K562 (cell line): ENCODE measurements at regions not wholly inside any gene's neighbourhood (a gene's known extent, or its start where the extent isn't known, plus 50 kb on each side); places are given as distances from the start of the nearest gene placed in this dataset.

Experiments used
- ATAC-seq: fragments of 200-7000 bp; cut with Tn5 transposase; 3 replicates; pipeline ENCODE4 v1.9.1; 2020; ENCODE audit warnings: moderate library complexity
- BruUV-seq: library from RNA; stranded (reverse); fragments of 400-500 nt; replicated peaks from 2 replicates; lab custom pipeline; 2021; lab: Mats Ljungman, UMichigan
- CTCF ChIA-PET: fragments of 300-600 bp; formaldehyde crosslinking; extraction: SDS; loops from one replicate; lab custom pipeline; 2021; ENCODE audit warnings: low intra/inter-chr PET ratio; lab: Yijun Ruan, JAX
- POLR2A ChIA-PET: fragments of 300-600, 350-650 bp; sonication (Branson Sonifier 250); formaldehyde crosslinking; extraction: SDS; loops from one replicate; lab custom pipeline; 2021; ENCODE audit warnings: antibody characterized with exemption, inconsistent platforms; lab: Yijun Ruan, JAX
- DNase-seq, 4 experiments: peaks; one replicate each; pipeline versions ENCODE4 v3.0.0 to v3.0.0-alpha.2; 2011 to 2018; ENCODE audit warnings: low spot score in 3 of 4, mixed read lengths in 3 of 4; ENCODE audit errors: extremely low read depth in 1 of 4
- FAIRE-seq: peaks from 2 replicates; lab custom pipeline; 2011; peaks lifted over from hg19 to GRCh38; lab: Jason Lieb, UNC
- H2AFZ ChIP-seq: 2 replicates; pipeline ENCODE4 v1.6.0; 2011; ENCODE audit warnings: low read depth, low read length, control low read depth, inconsistent platforms
- H3K27ac ChIP-seq: fragments of 200-600 bp; 3 replicates; pipeline ENCODE4 v1.8.0; 2011; ENCODE audit warnings: low read depth, mild to moderate bottlenecking, control low read depth, inconsistent platforms, low read length, moderate library complexity, mixed read lengths; ENCODE audit errors: extremely low read depth
- H3K27me3 ChIP-seq, 2 experiments: fragments of 300-600 bp in 1 of 2; 2 replicates in 1 of 2; 3 replicates in 1 of 2; pipeline versions ENCODE4 v1.6.0 to v1.8.0; 2011; ENCODE audit warnings: inconsistent platforms in 2 of 2, low read length in 2 of 2, mild to moderate bottlenecking in 1 of 2, mixed read lengths in 1 of 2, moderate library complexity in 1 of 2; ENCODE audit not compliant: control insufficient read depth in 2 of 2, insufficient read depth in 2 of 2
- H3K36me3 ChIP-seq: fragments of 300-600 bp; 3 replicates; pipeline ENCODE4 v1.8.0; 2011; ENCODE audit warnings: mild to moderate bottlenecking, low read length, inconsistent platforms; ENCODE audit not compliant: control insufficient read depth, insufficient read depth
- H3K4me1 ChIP-seq, 2 experiments: fragments of 200-600 bp in 1 of 2; replicated peaks in 1 of 2; 2 replicates in 1 of 2; 3 replicates in 1 of 2; pipeline versions ENCODE4 v1.5.1 to v1.8.0; 2011; ENCODE audit warnings: inconsistent platforms in 2 of 2, low read length in 2 of 2, mild to moderate bottlenecking in 1 of 2, mixed read lengths in 1 of 2, moderate library complexity in 1 of 2; ENCODE audit not compliant: control insufficient read depth in 2 of 2, insufficient read depth in 2 of 2
- H3K4me2 ChIP-seq: 2 replicates; pipeline ENCODE4 v1.6.1; 2011; ENCODE audit warnings: low read length, control low read depth, inconsistent platforms, mixed read lengths; ENCODE audit not compliant: insufficient read depth
- H3K4me3 ChIP-seq: fragments of 200-600 bp; sonication (generic), shearing (Covaris generic); 2 replicates; pipeline ENCODE4 v1.5.1; 2016; ENCODE audit warnings: control low read depth, inconsistent platforms
- H3K79me2 ChIP-seq: fragments of 200-600 bp; 3 replicates; pipeline ENCODE4 v1.8.0; 2011; ENCODE audit warnings: low read length, inconsistent platforms; ENCODE audit not compliant: control insufficient read depth, insufficient read depth
- H3K9ac ChIP-seq, 2 experiments: 2 replicates each; pipeline versions ENCODE4 v1.6.0 to v1.6.1; 2011; ENCODE audit warnings: low read depth in 2 of 2, low read length in 2 of 2, control low read depth in 1 of 2, inconsistent platforms in 1 of 2, mild to moderate bottlenecking in 1 of 2, mixed read lengths in 1 of 2; ENCODE audit not compliant: insufficient read depth in 1 of 2
- H3K9me1 ChIP-seq: one replicate; pipeline ENCODE4 v1.6.0; 2011; ENCODE audit warnings: inconsistent platforms, mild to moderate bottlenecking, low read length, moderate library complexity; ENCODE audit not compliant: control insufficient read depth, insufficient read depth
- H3K9me3 ChIP-seq: replicated peaks from 2 replicates; pipeline ENCODE4 v1.5.1; 2011; ENCODE audit warnings: low read depth, low read length, inconsistent platforms; ENCODE audit not compliant: control insufficient read depth, insufficient read depth
- H4K20me1 ChIP-seq: replicated peaks from 2 replicates; pipeline ENCODE4 v1.6.1; 2011; ENCODE audit warnings: low read length, inconsistent platforms, mixed read lengths; ENCODE audit not compliant: control insufficient read depth, insufficient read depth
- ARID2 ChIP-seq: fragments of 450-650 bp; IDR thresholded peaks from 2 replicates; pipeline ENCODE4 v1.6.1; 2017; ENCODE audit warnings: antibody characterized with exemption, mild to moderate bottlenecking
- BRCA1 ChIP-seq, 2 experiments: fragments of 450-650 bp in 1 of 2; sonication (generic) in 1 of 2; formaldehyde crosslinking in 1 of 2; IDR thresholded peaks; 2 replicates each; pipeline versions ENCODE4 v1.5.0 to v1.6.1; 2017 to 2020; ENCODE audit warnings: mild to moderate bottlenecking in 1 of 2, missing genetic modification reagents in 1 of 2
- BRD4 ChIP-seq: fragments of 200-600 bp; sonication (generic); IDR thresholded peaks from 2 replicates; pipeline ENCODE4 v1.6.1; 2017; ENCODE audit warnings: inconsistent platforms
- C11orf30 ChIP-seq: fragments of 450-650 bp; IDR thresholded peaks from 2 replicates; pipeline ENCODE4 v1.6.1; 2016; ENCODE audit warnings: low read depth, mild to moderate bottlenecking
- CBX1 ChIP-seq: sonication (generic); IDR thresholded peaks from 2 replicates; pipeline ENCODE4 v1.6.1; 2016; ENCODE audit warnings: antibody characterized with exemption, low read depth, mild to moderate bottlenecking
- HMG20B ChIP-seq: fragments of 250-450 bp; sonication (Bioruptor Pico); IDR thresholded peaks from 2 replicates; pipeline ENCODE4 v1.5.0; 2021; ENCODE audit warnings: mild to moderate bottlenecking
- KLF1 ChIP-seq: fragments of 450-650 bp; IDR thresholded peaks from 2 replicates; pipeline ENCODE4 v1.6.1; 2016; ENCODE audit warnings: missing genetic modification characterization, missing compliant biosample characterization
- MAFF ChIP-seq: IDR thresholded peaks from 2 replicates; pipeline ENCODE4 v1.6.1; 2012; ENCODE audit warnings: low read length, improper control_type of control experiment
- MAFG ChIP-seq: fragments of 450-650 bp; conservative IDR thresholded peaks from 2 replicates; pipeline ENCODE4 v1.6.1; 2016; ENCODE audit warnings: missing genetic modification characterization, missing compliant biosample characterization
- NONO ChIP-seq, 2 experiments: fragments of 200-400 bp in 1 of 2; fragments of 450-650 bp in 1 of 2; formaldehyde crosslinking in 1 of 2; IDR thresholded peaks; 2 replicates each; pipeline ENCODE4 v1.6.1; 2017; ENCODE audit warnings: low read depth in 2 of 2, mild to moderate bottlenecking in 2 of 2, moderate library complexity in 2 of 2, low read length in 1 of 2
- PRDM10 ChIP-seq: fragments of 450-650 bp; IDR thresholded peaks from 2 replicates; pipeline ENCODE4 v1.6.1; 2018; ENCODE audit not compliant: partially characterized antibody
- RBM14 ChIP-seq: fragments of 200-400 bp; formaldehyde crosslinking; IDR thresholded peaks from 2 replicates; pipeline ENCODE4 v1.6.1; 2018; ENCODE audit warnings: low read depth, mild to moderate bottlenecking, low read length, moderate library complexity, borderline replicate concordance; ENCODE audit not compliant: insufficient read depth
- RBM39 ChIP-seq: fragments of 200-400 bp; formaldehyde crosslinking; optimal IDR thresholded peaks from 2 replicates; pipeline ENCODE3; 2018; ENCODE audit warnings: low read depth, low read length
- RNF2 ChIP-seq: sonication (generic); IDR thresholded peaks from 2 replicates; pipeline ENCODE4 v1.6.1; 2016
- SRSF3 ChIP-seq: fragments of 200-400 bp; formaldehyde crosslinking; IDR thresholded peaks from 2 replicates; pipeline ENCODE4 v1.6.1; 2016; ENCODE audit warnings: mild to moderate bottlenecking, low read length, moderate library complexity; ENCODE audit not compliant: insufficient read depth
- SRSF7 ChIP-seq: fragments of 200-400 bp; formaldehyde crosslinking; optimal IDR thresholded peaks from 2 replicates; pipeline ENCODE3; 2017; ENCODE audit warnings: mild to moderate bottlenecking, low read depth, low read length
- UBTF ChIP-seq, 2 experiments: IDR thresholded peaks; 2 replicates each; pipeline ENCODE4 v1.6.1; 2012; ENCODE audit warnings: improper control_type of control experiment in 2 of 2, low read depth in 2 of 2, low read length in 2 of 2, borderline replicate concordance in 1 of 2
- ZNF316 ChIP-seq: fragments of 450-650 bp; IDR thresholded peaks from 2 replicates; pipeline ENCODE4 v1.6.1; 2016
- ZNF583 ChIP-seq: fragments of 250-450 bp; sonication (Bioruptor Pico); IDR thresholded peaks from 2 replicates; pipeline ENCODE4 v1.4.0; 2020
- ZNF589 ChIP-seq: fragments of 200-800 bp; sonication (Bioruptor generic); IDR thresholded peaks from 2 replicates; pipeline ENCODE4 v1.6.1; 2016; ENCODE audit warnings: low read depth, missing genetic modification characterization, missing compliant biosample characterization
- ZNF77 ChIP-seq: fragments of 250-450 bp; sonication (Bioruptor Pico); IDR thresholded peaks from 2 replicates; pipeline ENCODE4 v1.5.0; 2020
- WGBS: fragments of 100-300 bp; shearing (Covaris generic); methylation state at CpG from one replicate; pipeline ENCODE4 v1.1.6; 2016; ENCODE audit warnings: low coverage, mixed read lengths; ENCODE audit not compliant: insufficient coverage; ENCODE audit errors: missing lambda C conversion rate; 5-methylcytosine and 5-hydroxymethylcytosine counted together
- in situ Hi-C: fragments of 300-500 bp; cut with MboI; formaldehyde crosslinking; loops from 4 replicates; pipeline ENCODE4 v1.15.0; 2018; ENCODE audit warnings: inconsistent platforms, mixed read lengths
- intact Hi-C: fragments of 100-400 bp; cut with micrococcal nuclease; formaldehyde crosslinking; loops from 2 replicates; pipeline ENCODE4 v1.14.2; 2022

GRCh38 chr6:97406633-97407032 is 123.6 kb upstream of the MMS22L start:
- Histone ChIP-seq H3K4me1 (no peaks in the 10 kb centered on the region), H3K27me3 (no peaks in the 10 kb centered on the region), H3K4me3 (no peak overlapping the region), H3K4me2 (no peak overlapping the region), H3K9me3 (no peaks in the 10 kb centered on the region), H2AFZ (no peak overlapping the region), H3K9ac (no peak overlapping the region), H3K27ac (no peak overlapping the region), H3K36me3 (no peaks in the 10 kb centered on the region), H4K20me1 (no peaks in the 10 kb centered on the region), H3K79me2 (no peaks in the 10 kb centered on the region), H3K9me1 (no peaks in the 10 kb centered on the region)
- POLR2A ChIA-PET = interaction anchor here (0.6 kb wide), 1 partner anchor 115 kb away, joined by 4 read pairs; no protein-coding TSS in a partner anchor
- intact Hi-C loops (no loop called here), in situ Hi-C loops (no loop called here)
- CTCF ChIA-PET = no interaction called here
- WGBS = 0% methylated on average over 1 of the region's 1 CpG
- no peak for ATAC-seq
- FAIRE-seq = no peak
- no TSS peak for BruUV-seq
- DNase-seq = no peak
- TF ChIP-seq PRDM10 (no peak), CBX1 (no peak), ZNF77 (CRISPR knock-in tag) (no peak), BRD4 (no peak), UBTF (IDR thresholded peaks at IDR 0.05; ENCODE audit: borderline replicate concordance in 1 of 2, low read depth in 2 of 2, low read length in 2 of 2) (no peak), ARID2 (no peak), HMG20B (CRISPR knock-in tag) (no peak), ZNF316 (peak; percentile 82), MAFF (peak; percentile 23; the same call in 1 of the 2 replicates), C11orf30 (peak; percentile 63), MAFG (tag) (0 out of 2 replicates have a peak, but pooled peaks have one; percentile 26), SRSF7 (no peak), BRCA1 (IDR thresholded peaks at IDR 0.05) (no peak), BRCA1 (CRISPR knock-in tag; IDR thresholded peaks at IDR 0.05) (no peak), RBM39 (no peak), ZNF589 (CRISPR knock-in tag) (no peak), NONO (IDR thresholded peaks at IDR 0.05; ENCODE audit: low read depth in 2 of 2, low read length in 1 of 2) (no peak), RBM14 (no peak), ZNF583 (CRISPR knock-in tag) (no peak), SRSF3 (no peak), RNF2 (no peak), KLF1 (tag) (no peak)
